ENCODE measurements at regions not wholly inside any gene's neighbourhood (a gene's known extent, or its start where the extent isn't known, plus 50 kb on each side); places are given as distances from the start of the nearest gene placed in this dataset.

DNA sequence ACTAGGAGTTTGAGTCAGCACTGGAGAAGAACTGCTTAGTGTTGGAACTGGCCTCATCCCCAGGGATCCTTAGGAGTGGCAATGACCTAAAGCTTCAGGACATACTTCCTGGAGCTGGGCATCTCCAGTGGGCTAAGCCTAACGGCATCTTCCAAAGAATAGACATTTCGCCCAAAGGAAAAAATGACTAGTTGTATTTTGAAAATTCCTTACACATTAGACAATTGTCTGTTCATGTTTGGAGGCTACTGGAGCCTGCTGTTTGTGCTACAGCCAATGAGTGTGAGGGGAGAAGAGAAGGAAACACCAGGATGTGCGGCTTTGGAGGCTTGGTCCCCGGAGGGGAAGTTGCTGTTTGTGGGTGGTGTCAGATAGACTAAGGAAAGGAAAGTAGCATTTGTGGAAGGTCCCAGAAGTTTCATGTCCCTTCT, 77.6 kb downstream of the POLR2M start:
- TF ChIP-seq, protein P1, sequence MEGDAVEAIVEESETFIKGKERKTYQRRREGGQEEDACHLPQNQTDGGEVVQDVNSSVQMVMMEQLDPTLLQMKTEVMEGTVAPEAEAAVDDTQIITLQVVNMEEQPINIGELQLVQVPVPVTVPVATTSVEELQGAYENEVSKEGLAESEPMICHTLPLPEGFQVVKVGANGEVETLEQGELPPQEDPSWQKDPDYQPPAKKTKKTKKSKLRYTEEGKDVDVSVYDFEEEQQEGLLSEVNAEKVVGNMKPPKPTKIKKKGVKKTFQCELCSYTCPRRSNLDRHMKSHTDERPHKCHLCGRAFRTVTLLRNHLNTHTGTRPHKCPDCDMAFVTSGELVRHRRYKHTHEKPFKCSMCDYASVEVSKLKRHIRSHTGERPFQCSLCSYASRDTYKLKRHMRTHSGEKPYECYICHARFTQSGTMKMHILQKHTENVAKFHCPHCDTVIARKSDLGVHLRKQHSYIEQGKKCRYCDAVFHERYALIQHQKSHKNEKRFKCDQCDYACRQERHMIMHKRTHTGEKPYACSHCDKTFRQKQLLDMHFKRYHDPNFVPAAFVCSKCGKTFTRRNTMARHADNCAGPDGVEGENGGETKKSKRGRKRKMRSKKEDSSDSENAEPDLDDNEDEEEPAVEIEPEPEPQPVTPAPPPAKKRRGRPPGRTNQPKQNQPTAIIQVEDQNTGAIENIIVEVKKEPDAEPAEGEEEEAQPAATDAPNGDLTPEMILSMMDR (IDR thresholded peaks at IDR 0.05) = no peak

DNA sequence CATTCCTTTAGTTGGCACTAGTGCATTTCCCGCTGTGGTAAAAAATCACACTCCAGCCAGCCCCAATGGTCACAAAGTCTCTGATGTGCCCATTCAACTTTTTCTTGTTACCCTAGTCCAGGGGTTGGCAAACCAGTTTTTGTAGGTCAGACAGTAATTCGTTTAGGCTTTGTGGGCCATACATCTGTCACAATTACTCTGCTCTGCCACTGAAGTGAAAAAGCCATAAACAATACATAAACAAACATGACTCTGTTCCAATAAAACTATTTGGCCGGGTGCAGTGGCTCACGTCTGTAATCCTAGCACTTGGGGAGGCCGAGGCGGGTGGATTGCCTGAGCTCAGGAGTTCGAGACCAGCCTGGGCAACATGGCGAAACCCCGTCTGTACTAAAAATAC, 78.5 kb downstream of the POLR2M start:
- TF ChIP-seq, protein P1 (IDR thresholded peaks at IDR 0.05) = no peak

DNA sequence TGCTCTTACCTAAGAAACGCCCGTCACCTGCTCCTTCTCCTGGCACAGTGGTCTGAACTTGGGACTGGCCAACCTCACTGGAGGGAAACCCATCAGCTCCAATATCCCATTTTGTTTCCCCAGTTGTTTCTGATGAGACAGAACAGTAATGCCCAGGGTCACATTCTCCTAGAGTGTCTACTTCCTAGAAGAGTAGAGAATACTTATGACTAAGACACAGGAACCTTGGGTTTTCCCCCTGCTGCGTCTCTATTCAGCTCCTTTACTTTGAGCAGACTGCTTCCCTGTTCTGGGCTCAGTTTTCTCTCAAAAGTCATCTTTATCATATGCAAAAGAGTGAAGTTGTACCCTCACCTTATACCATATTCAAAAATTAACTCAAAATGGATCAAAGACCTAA, 79.4 kb downstream of the POLR2M start:
- TF ChIP-seq, protein P1 (IDR thresholded peaks at IDR 0.05) = no peak

DNA sequence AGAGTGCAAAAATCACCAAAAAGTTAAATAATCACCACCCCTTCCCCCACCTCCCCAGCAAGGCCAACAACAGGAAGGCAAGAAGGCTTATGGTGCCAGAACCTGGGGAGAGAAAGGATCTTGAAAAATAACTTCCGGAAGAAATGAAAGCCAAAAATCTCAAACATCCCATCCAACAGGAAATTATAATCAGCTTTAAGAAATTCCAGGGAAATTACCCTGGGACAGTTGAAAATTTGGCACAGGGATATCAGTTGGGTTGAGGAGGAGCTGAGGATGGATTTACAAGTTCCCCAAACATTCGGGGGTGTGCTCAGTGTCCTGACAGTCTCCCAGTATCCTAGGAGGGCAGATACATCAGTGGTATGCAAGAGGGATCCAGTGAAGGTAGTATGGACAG, 82.7 kb downstream of the POLR2M start:
- TF ChIP-seq, protein P1 (IDR thresholded peaks at IDR 0.05) = no peak

DNA sequence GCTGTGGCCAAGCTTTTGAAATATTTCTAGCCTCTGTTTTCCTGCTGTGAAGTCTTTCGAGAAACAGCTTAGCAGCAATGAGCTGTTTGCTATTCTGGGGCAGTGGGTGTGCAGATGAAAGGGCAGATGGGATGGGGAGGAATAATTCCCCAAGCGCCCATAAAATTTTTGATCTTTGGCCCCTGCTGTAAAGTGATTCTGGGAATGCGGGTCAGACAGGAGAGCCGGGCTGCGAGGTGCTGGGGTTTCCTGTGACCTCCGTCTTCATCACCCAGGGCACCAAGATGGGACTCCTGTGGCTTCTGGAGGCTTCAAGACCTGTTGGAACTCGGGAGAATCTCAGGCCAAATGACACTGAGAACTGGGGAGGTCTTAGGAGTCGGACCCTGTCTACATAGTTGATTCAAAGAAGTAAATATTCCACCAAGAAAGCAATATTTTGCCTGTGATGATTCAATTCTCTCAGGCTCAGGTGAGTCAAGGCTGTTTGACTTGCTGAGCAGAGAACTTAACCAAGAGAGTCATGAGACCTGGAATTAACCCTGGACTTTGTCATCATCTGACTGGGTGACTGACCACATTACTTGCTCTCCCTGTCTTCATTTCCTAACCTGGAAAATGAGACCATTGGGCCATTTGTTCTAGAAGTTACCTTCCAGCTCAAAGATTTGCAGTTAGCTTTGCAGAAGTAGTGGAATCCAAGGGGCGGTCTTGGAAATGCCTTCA, 86.4 kb downstream of the POLR2M start:
- TF ChIP-seq, protein P1 (IDR thresholded peaks at IDR 0.05) = no peak

DNA sequence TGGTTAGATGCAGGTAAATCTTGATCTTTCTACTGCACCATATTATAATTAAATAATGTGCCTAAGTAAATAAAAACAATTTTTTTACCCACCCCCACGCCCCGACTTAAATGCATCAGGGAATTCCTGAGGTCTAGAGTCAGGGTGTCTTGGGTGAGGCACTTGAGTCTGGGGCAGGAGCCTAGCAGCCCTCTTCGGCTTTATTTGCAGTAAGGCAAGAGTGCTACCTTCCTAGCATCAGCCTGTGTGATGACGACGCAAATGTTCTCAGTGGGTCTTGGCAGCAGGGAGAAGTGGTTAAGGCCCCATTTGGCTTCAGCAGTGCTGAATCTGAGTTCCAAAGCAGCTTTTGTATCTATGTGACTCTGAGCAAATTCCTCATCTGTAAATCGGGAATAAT, 88.7 kb downstream of the POLR2M start:
- TF ChIP-seq, protein P1 (IDR thresholded peaks at IDR 0.05) = no peak

DNA sequence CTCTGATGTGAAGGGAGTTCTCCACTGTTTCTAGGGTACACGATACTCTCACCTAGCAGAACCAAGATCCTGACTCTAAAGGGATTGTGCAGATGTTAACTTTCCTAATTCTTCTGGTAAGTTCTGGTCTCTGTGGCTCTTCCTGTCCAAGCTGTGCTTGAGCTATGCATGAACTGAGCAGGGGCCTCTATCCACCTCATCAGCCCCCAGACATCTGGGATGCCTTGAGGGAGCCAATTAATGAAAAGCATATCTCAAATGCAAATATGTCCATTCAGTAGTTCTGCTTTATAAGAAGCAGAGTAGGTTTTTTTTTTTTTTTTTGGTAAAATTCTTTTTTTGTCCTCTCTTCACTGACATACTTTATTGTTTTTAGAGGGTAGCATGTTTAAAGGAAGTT, 89.6 kb downstream of the POLR2M start:
- TF ChIP-seq, protein P1 (IDR thresholded peaks at IDR 0.05) = no peak

DNA sequence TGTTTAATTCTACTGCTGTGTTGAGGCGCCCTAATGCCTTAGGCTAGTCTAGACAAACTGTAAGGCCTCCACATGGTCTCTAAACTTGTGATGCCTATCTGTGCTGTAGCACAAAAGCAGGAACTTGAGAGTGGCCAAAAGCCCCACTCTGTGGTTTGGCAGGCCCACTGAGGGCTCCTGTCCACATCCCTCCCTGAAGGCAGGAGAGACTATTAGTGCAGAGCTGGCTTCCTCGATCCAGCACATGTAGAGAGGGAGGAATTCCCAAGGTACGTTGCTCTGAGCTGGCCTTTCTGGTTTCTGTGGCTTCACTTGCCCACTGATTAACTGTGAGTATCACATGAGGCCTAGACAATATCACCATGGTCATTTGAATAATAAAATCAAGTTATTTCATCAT, 90.6 kb downstream of the POLR2M start:
- TF ChIP-seq, protein P1 (IDR thresholded peaks at IDR 0.05) = no peak

Data from LNCAP (cell line).